SK-N-SH (cell line): ENCODE measurements at regions not wholly inside any gene's neighbourhood (a gene's known extent, or its start where the extent isn't known, plus 50 kb on each side); places are given as distances from the start of the nearest gene placed in this dataset.

Experiments
- CTCF ChIA-PET: fragments of 300-600, 350-600 bp; formaldehyde crosslinking; extraction: SDS; loops from one replicate; lab custom pipeline; 2021; lab: Yijun Ruan, JAX
- POLR2A ChIA-PET: fragments of 350-600 bp; sonication (Branson Sonifier 250); formaldehyde crosslinking; extraction: SDS; loops from one replicate; lab custom pipeline; 2020; ENCODE audit warnings: antibody characterized with exemption, inconsistent platforms; lab: Yijun Ruan, JAX
- DNase-seq: peaks from one replicate; pipeline ENCODE4 v3.0.0; 2012
- H2AFZ ChIP-seq: fragments of 200-600 bp; sonication (generic); 2 replicates; pipeline ENCODE4 v1.8.1; 2016; ENCODE audit warnings: antibody characterized with exemption, mild to moderate bottlenecking, low read depth
- H3F3A ChIP-seq: fragments of 200-600 bp; sonication (generic); replicated peaks from 2 replicates; pipeline ENCODE3; 2016; ENCODE audit warnings: antibody characterized with exemption, mild to moderate bottlenecking; ENCODE audit not compliant: insufficient read depth
- H3K27ac ChIP-seq, 2 experiments: fragments of 200-500 bp in 1 of 2; fragments of 200-600 bp in 1 of 2; sonication (Bioruptor generic) in 1 of 2; sonication (generic), shearing (Covaris generic) in 1 of 2; 2 replicates each; pipeline versions ENCODE4 v1.5.1 to v1.6.1; 2014 to 2016; ENCODE audit warnings: low read depth in 2 of 2, inconsistent platforms in 1 of 2, low read length in 1 of 2, mild to moderate bottlenecking in 1 of 2, mixed read lengths in 1 of 2
- H3K27me3 ChIP-seq: fragments of 200-600 bp; sonication (generic), shearing (Covaris generic); 2 replicates; pipeline ENCODE4 v1.6.1; 2016; ENCODE audit warnings: mixed run types; ENCODE audit not compliant: insufficient read depth
- H3K36me3 ChIP-seq, 2 experiments: fragments of 200-500 bp in 1 of 2; fragments of 200-600 bp in 1 of 2; sonication (Bioruptor generic) in 1 of 2; sonication (generic) in 1 of 2; replicated peaks in 1 of 2; 2 replicates each; pipeline versions ENCODE3 to v1.5.1; 2014 to 2016; ENCODE audit warnings: low read length in 1 of 2, mild to moderate bottlenecking in 1 of 2; ENCODE audit not compliant: insufficient read depth in 2 of 2, control insufficient read depth in 1 of 2
- H3K4me1 ChIP-seq, 2 experiments: fragments of 200-500 bp in 1 of 2; fragments of 200-600 bp in 1 of 2; sonication (Bioruptor generic) in 1 of 2; sonication (generic), shearing (Covaris generic) in 1 of 2; 2 replicates each; pipeline versions ENCODE4 v1.5.1 to v1.6.1; 2014 to 2016; ENCODE audit warnings: low read depth in 1 of 2, low read length in 1 of 2, mixed run types in 1 of 2; ENCODE audit not compliant: insufficient read depth in 2 of 2, control insufficient read depth in 1 of 2
- H3K4me2 ChIP-seq: fragments of 200-600 bp; sonication (generic), shearing (Covaris generic); 2 replicates; pipeline ENCODE4 v1.6.1; 2017; ENCODE audit warnings: mixed run types
- H3K4me3 ChIP-seq, 2 experiments: fragments of 200-500 bp in 1 of 2; fragments of 200-600 bp in 1 of 2; sonication (Bioruptor generic) in 1 of 2; sonication (generic), shearing (Covaris generic) in 1 of 2; 2 replicates each; pipeline versions ENCODE4 v1.5.1 to v1.8.1; 2014 to 2016; ENCODE audit warnings: low read depth in 2 of 2, inconsistent platforms in 1 of 2, low read length in 1 of 2, mild to moderate bottlenecking in 1 of 2, mixed read lengths in 1 of 2, moderate library complexity in 1 of 2
- H3K79me2 ChIP-seq: fragments of 200-600 bp; sonication (generic); 2 replicates; pipeline ENCODE4 v1.8.1; 2017; ENCODE audit warnings: mild to moderate bottlenecking; ENCODE audit not compliant: insufficient read depth
- H3K9ac ChIP-seq: fragments of 200-600 bp; sonication (generic); 2 replicates; pipeline ENCODE4 v1.6.1; 2017; ENCODE audit warnings: mixed run types
- H3K9me2 ChIP-seq: fragments of 200-600 bp; sonication (generic); 2 replicates; pipeline ENCODE4 v1.6.1; 2017; ENCODE audit warnings: mixed run types
- H3K9me3 ChIP-seq: fragments of 200-600 bp; sonication (generic); 2 replicates; pipeline ENCODE4 v1.6.1; 2017; ENCODE audit warnings: mixed run types, mild to moderate bottlenecking, moderate library complexity
- H4K20me1 ChIP-seq: fragments of 200-600 bp; sonication (generic); 2 replicates; pipeline ENCODE4 v1.6.1; 2017; ENCODE audit warnings: mild to moderate bottlenecking, mixed run types; ENCODE audit not compliant: insufficient read depth
- CHD2 ChIP-seq: fragments of 150-350 bp; IDR thresholded peaks from 2 replicates; pipeline ENCODE4 v1.6.1; 2018; ENCODE audit warnings: low read length; ENCODE audit not compliant: partially characterized antibody
- FOXJ3 ChIP-seq: sonication (generic); formaldehyde crosslinking; IDR thresholded peaks from 2 replicates; pipeline ENCODE4 v1.5.1; 2020; ENCODE audit warnings: mild to moderate bottlenecking, missing genetic modification reagents
- FOXM1 ChIP-seq: IDR thresholded peaks from 2 replicates; pipeline ENCODE4 v1.4.0; 2012; ENCODE audit warnings: low read depth, mild to moderate bottlenecking
- MEF2A ChIP-seq: IDR thresholded peaks from 2 replicates; pipeline ENCODE4 v1.4.0; 2012; ENCODE audit warnings: low read depth, borderline replicate concordance
- MXI1 ChIP-seq: IDR thresholded peaks from 2 replicates; pipeline ENCODE4 v1.6.1; 2012; ENCODE audit warnings: mild to moderate bottlenecking, low read depth, low read length, improper control_type of control experiment
- NFIC ChIP-seq: IDR thresholded peaks from 2 replicates; pipeline ENCODE4 v1.4.0; 2012; ENCODE audit warnings: borderline replicate concordance
- POLR2AphosphoS5 ChIP-seq: IDR thresholded peaks from 2 replicates; pipeline ENCODE4 v1.6.1; 2012; ENCODE audit warnings: low read depth, low read length
- RAD21 ChIP-seq: IDR thresholded peaks from 2 replicates; pipeline ENCODE4 v1.6.1; 2012; ENCODE audit warnings: mild to moderate bottlenecking, low read length
- SMC3 ChIP-seq: IDR thresholded peaks from 2 replicates; pipeline ENCODE4 v1.6.1; 2012; ENCODE audit warnings: low read depth, low read length, improper control_type of control experiment
- YY1 ChIP-seq: IDR thresholded peaks from 2 replicates; pipeline ENCODE4 v1.4.0; 2012; ENCODE audit warnings: low read depth, mild to moderate bottlenecking
- WGBS: methylation state at CpG from one replicate; pipeline ENCODE4 v1.1.6; 2017; ENCODE audit warnings: low lambda C conversion rate; 5-methylcytosine and 5-hydroxymethylcytosine counted together
- TF ChIP-seq, protein P1 (sequence below): fragments of 150-350 bp; IDR thresholded peaks from 2 replicates; pipeline ENCODE4 v1.6.1; 2017; ENCODE audit warnings: antibody characterized with exemption, low read length, low read depth, borderline replicate concordance
- TF ChIP-seq, protein P2 (sequence below): fragments of 150-350 bp; IDR thresholded peaks from 2 replicates; pipeline ENCODE4 v1.6.1; 2016; ENCODE audit warnings: mild to moderate bottlenecking, low read depth, low read length
- TF ChIP-seq, protein P3 (sequence below): IDR thresholded peaks from 2 replicates; pipeline ENCODE4; 2012
- TF ChIP-seq, protein P4 (sequence below): IDR thresholded peaks from 2 replicates; pipeline ENCODE4 v1.4.0; 2012; ENCODE audit warnings: low read depth

- WGBS, result 2% methylated on average over 4 of the region's 4 CpGs
- CTCF ChIA-PET, result interaction anchor here (1.1 kb wide), 1 partner anchor 11 kb away, joined by 4 read pairs; no protein-coding TSS in a partner anchor
- no peaks in the 10 kb centered on the region for H3K9me2 ChIP-seq
- no peak overlapping the region for H3K4me2 ChIP-seq
- TF ChIP-seq, protein P1, sequence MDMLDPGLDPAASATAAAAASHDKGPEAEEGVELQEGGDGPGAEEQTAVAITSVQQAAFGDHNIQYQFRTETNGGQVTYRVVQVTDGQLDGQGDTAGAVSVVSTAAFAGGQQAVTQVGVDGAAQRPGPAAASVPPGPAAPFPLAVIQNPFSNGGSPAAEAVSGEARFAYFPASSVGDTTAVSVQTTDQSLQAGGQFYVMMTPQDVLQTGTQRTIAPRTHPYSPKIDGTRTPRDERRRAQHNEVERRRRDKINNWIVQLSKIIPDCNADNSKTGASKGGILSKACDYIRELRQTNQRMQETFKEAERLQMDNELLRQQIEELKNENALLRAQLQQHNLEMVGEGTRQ, result no peak
- TF ChIP-seq POLR2AphosphoS5 (no peak), SMC3 (no peak), CHD2 (no peak), FOXJ3 (CRISPR knock-in tag) (no peak), YY1 (no peak), MXI1 (no peak), NFIC (no peak), MEF2A (no peak), FOXM1 (no peak)
- TF ChIP-seq, protein P2, sequence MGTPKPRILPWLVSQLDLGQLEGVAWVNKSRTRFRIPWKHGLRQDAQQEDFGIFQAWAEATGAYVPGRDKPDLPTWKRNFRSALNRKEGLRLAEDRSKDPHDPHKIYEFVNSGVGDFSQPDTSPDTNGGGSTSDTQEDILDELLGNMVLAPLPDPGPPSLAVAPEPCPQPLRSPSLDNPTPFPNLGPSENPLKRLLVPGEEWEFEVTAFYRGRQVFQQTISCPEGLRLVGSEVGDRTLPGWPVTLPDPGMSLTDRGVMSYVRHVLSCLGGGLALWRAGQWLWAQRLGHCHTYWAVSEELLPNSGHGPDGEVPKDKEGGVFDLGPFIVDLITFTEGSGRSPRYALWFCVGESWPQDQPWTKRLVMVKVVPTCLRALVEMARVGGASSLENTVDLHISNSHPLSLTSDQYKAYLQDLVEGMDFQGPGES, result no peak
- TF ChIP-seq, protein P3, sequence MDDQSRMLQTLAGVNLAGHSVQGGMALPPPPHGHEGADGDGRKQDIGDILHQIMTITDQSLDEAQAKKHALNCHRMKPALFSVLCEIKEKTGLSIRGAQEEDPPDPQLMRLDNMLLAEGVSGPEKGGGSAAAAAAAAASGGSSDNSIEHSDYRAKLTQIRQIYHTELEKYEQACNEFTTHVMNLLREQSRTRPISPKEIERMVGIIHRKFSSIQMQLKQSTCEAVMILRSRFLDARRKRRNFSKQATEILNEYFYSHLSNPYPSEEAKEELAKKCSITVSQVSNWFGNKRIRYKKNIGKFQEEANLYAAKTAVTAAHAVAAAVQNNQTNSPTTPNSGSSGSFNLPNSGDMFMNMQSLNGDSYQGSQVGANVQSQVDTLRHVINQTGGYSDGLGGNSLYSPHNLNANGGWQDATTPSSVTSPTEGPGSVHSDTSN, result no peak
- no peaks in the 10 kb centered on the region for H4K20me1 ChIP-seq
- H3K4me3 ChIP-seq, result no peak overlapping the region
- POLR2A ChIA-PET, result no interaction called here
- no peaks in the 10 kb centered on the region for H3K9me3 ChIP-seq
- H3K9ac ChIP-seq, result no peak overlapping the region
- no peaks in the 10 kb centered on the region for H3K36me3 ChIP-seq
- H3K27me3 ChIP-seq, result no peaks in the 10 kb centered on the region
- H3K4me1 ChIP-seq, result peaks cover 0 to 8% of the 10 kb centered on the region in 2 experiments; a peak in 1 of 4 replicates
- H2AFZ ChIP-seq, result no peak overlapping the region
- no peak overlapping the region for H3K27ac ChIP-seq
- no peaks in the 10 kb centered on the region for H3F3A ChIP-seq
- no peaks in the 10 kb centered on the region for H3K79me2 ChIP-seq
- no peak for DNase-seq
Observed at GRCh38 chr1:5222626-5223025, 568.2 kb downstream of the AJAP1 start.

DNA sequence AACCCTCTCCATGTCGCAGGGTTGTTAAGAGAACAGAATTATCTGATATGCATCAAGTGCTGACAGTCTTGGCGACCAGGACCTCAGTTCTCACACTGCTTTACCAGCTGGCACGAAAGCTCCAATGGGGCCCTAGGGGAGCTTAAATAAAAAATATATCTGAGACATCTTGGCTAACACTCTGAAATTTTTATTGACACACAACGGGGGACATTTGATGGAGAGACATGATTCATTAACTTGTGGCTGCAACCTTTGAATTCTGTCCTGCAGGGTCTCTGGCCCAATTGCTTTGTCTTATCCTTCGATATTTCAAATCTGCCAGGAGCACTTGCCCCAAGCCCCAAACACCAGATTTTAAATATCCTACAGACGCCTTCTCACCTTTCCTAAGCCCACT, 567.0 kb downstream of the AJAP1 start:
- ChIA-PET CTCF (interaction anchor here (0.9 kb wide), 1 partner anchor 13 kb away, joined by 3 read pairs; no protein-coding TSS in a partner anchor), POLR2A (no interaction called here)
- Histone ChIP-seq H3F3A (no peaks in the 10 kb centered on the region), H3K9me2 (no peaks in the 10 kb centered on the region), H3K27me3 (no peaks in the 10 kb centered on the region), H3K4me2 (no peak overlapping the region), H4K20me1 (no peaks in the 10 kb centered on the region), H3K27ac (no peak overlapping the region), H3K36me3 (no peaks in the 10 kb centered on the region), H3K4me1 (peaks cover 0 to 4% of the 10 kb centered on the region in 2 experiments; a peak in 1 of 4 replicates), H3K9me3 (no peaks in the 10 kb centered on the region), H2AFZ (no peak overlapping the region), H3K79me2 (no peaks in the 10 kb centered on the region), H3K9ac (no peak overlapping the region), H3K4me3 (no peak overlapping the region)
- DNase-seq, result no peak
- 7% methylated on average over 6 of the region's 6 CpGs for WGBS
- TF ChIP-seq, protein P4, sequence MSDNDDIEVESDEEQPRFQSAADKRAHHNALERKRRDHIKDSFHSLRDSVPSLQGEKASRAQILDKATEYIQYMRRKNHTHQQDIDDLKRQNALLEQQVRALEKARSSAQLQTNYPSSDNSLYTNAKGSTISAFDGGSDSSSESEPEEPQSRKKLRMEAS, result no peak
- TF ChIP-seq FOXM1 (no peak), NFIC (no peak), RAD21 (no peak), MEF2A (no peak), POLR2AphosphoS5 (no peak)
